Activated T-helper 17 cell treated with anti-CD3 and anti-CD28 coated beads, Interleukin-2, amount 50 U/mL, for 72 hours (primary cell): ENCODE measurements at regions not wholly inside any gene's neighbourhood (a gene's known extent, or its start where the extent isn't known, plus 50 kb on each side); places are given as distances from the start of the nearest gene placed in this dataset.

Experiments used
- ATAC-seq: fragments of 150-1000 bp; cut with Tn5 transposase; replicated peaks from 2 replicates; pipeline ENCODE4 v1.10.0; 2021; ENCODE audit warnings: mild to moderate bottlenecking, moderate library complexity
- H3K27ac Mint-ChIP-seq: one replicate; pipeline ENCODE4 v1.8.0; 2022; ENCODE audit warnings: mixed read lengths
- H3K27me3 Mint-ChIP-seq: one replicate; pipeline ENCODE4 v1.8.0; 2022; ENCODE audit warnings: mixed read lengths
- H3K36me3 Mint-ChIP-seq: one replicate; pipeline ENCODE4 v1.8.0; 2022; ENCODE audit warnings: low read depth, mild to moderate bottlenecking, mixed read lengths
- H3K4me1 Mint-ChIP-seq: one replicate; pipeline ENCODE4 v1.8.0; 2022; ENCODE audit warnings: mixed read lengths
- H3K4me3 Mint-ChIP-seq: one replicate; pipeline ENCODE4 v1.8.0; 2022; ENCODE audit warnings: mild to moderate bottlenecking, mixed read lengths
- H3K9me3 Mint-ChIP-seq: one replicate; pipeline ENCODE4 v1.8.0; 2022; ENCODE audit warnings: mixed read lengths

- Mint-ChIP-seq H3K4me1 (no peaks in the 10 kb centered on the region), H3K36me3 (no peaks in the 10 kb centered on the region), H3K27me3 (peaks cover 7% of the 10 kb centered on the region), H3K4me3 (no peak overlapping the region), H3K27ac (no peak overlapping the region), H3K9me3 (no peaks in the 10 kb centered on the region)
- ATAC-seq, result no peak
Observed at GRCh38 chr12:113684053-113684907, 212.6 kb upstream of the LHX5 start.

DNA sequence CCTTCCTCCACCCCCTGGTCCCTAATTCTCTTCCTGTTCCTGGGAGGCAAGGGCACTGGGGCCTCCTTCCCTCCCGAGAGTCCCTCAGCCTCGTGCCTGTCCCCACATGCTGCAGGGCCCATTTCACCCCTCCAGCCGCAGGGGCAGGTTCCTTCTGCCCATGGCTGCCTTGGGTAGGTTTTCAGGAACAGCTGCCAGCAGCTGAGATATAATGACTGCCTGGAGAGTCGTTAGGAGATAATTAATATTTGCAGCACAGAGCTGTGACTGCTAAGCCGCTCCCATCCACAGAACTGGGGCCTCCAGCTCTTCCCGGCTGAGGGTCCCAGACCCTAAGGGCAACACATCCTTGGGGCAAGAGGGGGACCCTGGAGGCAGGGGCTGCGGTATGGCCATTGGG, 211.9 kb upstream of the LHX5 start:
- no peak for ATAC-seq
- Mint-ChIP-seq H3K27me3 (peaks cover 11% of the 10 kb centered on the region), H3K4me3 (no peak overlapping the region)

DNA sequence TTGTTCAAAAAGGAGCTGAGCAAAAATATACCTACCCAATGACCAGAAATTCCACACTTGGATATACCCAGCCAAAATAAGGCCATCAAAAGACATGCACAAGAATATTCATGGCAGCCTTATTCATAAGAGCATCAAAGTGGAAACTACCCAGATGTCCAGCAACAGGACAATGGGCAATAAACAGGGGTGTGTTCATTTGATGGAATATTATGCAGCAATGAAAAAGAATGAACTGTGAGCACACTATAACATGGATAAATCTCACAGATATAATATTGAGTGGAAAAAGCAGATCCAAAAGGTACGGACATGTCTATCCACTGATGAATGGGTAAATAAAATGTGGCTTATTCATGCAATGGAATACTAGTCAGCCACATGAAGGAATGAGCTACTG, 209.2 kb upstream of the LHX5 start:
- no peak for ATAC-seq
- H3K27ac Mint-ChIP-seq, result no peak overlapping the region
- peaks cover 23% of the 10 kb centered on the region for H3K27me3 Mint-ChIP-seq
- no peaks in the 10 kb centered on the region for H3K9me3 Mint-ChIP-seq
- no peaks in the 10 kb centered on the region for H3K4me1 Mint-ChIP-seq
- no peaks in the 10 kb centered on the region for H3K36me3 Mint-ChIP-seq
- no peak overlapping the region for H3K4me3 Mint-ChIP-seq

More for the DNA sequence above, 211.9 kb upstream of the LHX5 start:
- Mint-ChIP-seq H3K4me1 (no peaks in the 10 kb centered on the region), H3K36me3 (no peaks in the 10 kb centered on the region), H3K9me3 (no peaks in the 10 kb centered on the region), H3K27ac (no peak overlapping the region)

DNA sequence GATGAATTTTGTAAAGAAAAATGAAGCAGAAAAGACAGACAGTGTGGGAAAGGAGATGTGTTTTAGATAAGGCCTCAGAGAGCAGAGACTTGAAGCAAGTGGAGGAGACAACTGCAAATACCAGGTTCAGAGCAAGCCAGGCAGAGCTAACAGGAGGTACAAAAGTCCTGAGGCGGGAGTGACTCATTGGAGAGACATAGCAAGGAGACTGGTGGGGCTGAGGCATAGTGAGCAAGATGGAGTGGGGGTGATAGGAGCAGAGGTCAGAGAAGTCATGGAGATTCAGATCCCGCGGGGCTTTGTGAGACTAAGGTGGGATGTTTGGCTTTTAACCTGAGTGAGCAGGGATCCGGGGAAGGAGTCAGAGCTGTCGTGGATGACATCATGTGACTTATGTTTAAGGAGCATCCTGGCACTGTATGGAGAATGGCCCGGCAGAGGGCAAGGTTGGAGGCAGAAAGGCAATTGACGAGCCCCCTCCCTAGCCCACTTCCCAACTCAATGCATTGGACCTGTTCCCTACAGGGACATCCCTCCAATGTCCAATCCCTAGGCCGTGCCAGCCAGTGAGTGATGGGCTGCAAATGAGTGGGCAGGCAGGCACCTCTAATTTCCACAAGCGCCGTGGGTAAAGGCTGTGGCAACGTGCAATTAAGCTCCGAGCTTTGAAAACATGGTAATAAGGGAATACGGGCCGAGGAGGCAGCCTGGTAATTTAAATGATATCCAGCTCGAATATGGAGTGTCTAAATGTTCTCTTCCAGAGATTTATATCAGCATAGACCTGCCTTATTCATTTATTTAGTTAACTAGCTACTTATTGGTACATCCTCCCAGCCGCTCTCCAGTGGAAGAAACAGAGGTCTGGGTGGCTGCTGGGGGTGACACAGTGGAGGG, 206.8 kb upstream of the LHX5 start:
- H3K4me1 Mint-ChIP-seq, result no peaks in the 10 kb centered on the region
- peaks cover 23% of the 10 kb centered on the region for H3K27me3 Mint-ChIP-seq
- ATAC-seq, result no peak
- no peaks in the 10 kb centered on the region for H3K9me3 Mint-ChIP-seq
- H3K4me3 Mint-ChIP-seq, result no peak overlapping the region
- no peaks in the 10 kb centered on the region for H3K36me3 Mint-ChIP-seq
- H3K27ac Mint-ChIP-seq, result no peak overlapping the region

- H3K27ac Mint-ChIP-seq, result no peak overlapping the region
- H3K36me3 Mint-ChIP-seq, result no peaks in the 10 kb centered on the region
- H3K4me3 Mint-ChIP-seq, result no peak overlapping the region
- no peaks in the 10 kb centered on the region for H3K4me1 Mint-ChIP-seq
- peaks cover 30% of the 10 kb centered on the region for H3K27me3 Mint-ChIP-seq
- no peak for ATAC-seq
- H3K9me3 Mint-ChIP-seq, result no peaks in the 10 kb centered on the region
Observed at GRCh38 chr12:113676547-113676946, 204.9 kb upstream of the LHX5 start.

- H3K27me3 Mint-ChIP-seq, result peaks cover 31% of the 10 kb centered on the region
- ATAC-seq, result no peak
- no peaks in the 10 kb centered on the region for H3K9me3 Mint-ChIP-seq
- H3K36me3 Mint-ChIP-seq, result no peaks in the 10 kb centered on the region
- no peak overlapping the region for H3K27ac Mint-ChIP-seq
- H3K4me3 Mint-ChIP-seq, result no peak overlapping the region
- H3K4me1 Mint-ChIP-seq, result no peaks in the 10 kb centered on the region
Observed at GRCh38 chr12:113676117-113676516, 204.4 kb upstream of the LHX5 start.

DNA sequence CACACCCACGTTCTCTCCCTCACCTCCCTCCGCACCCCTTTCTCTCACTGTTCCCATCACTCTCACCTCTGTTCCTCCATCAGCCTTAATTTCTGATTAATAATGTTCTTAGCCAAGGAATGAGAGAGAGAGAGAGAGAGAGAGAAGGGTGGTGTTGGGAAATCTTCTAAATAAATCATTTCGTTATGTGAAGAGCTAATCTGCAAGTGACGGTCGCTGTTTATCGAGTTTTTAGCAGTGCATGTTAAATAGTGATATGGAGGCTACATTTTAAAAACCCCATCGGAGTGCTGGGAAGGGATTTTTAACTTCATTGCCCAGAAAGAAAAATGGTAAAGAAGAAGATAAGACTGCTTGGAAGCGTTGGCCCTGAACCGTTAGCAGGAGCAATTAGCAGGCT, 203.3 kb upstream of the LHX5 start:
- no peaks in the 10 kb centered on the region for H3K36me3 Mint-ChIP-seq
- no peaks in the 10 kb centered on the region for H3K9me3 Mint-ChIP-seq
- H3K27me3 Mint-ChIP-seq, result peaks cover 33% of the 10 kb centered on the region
- no peaks in the 10 kb centered on the region for H3K4me1 Mint-ChIP-seq
- no peak overlapping the region for H3K27ac Mint-ChIP-seq
- no peak overlapping the region for H3K4me3 Mint-ChIP-seq
- no peak for ATAC-seq

GRCh38 chr12:113674302-113674701, 202.6 kb upstream of the LHX5 start:
- Mint-ChIP-seq H3K9me3 (no peaks in the 10 kb centered on the region), H3K4me3 (no peak overlapping the region), H3K36me3 (no peaks in the 10 kb centered on the region), H3K4me1 (no peaks in the 10 kb centered on the region), H3K27me3 (peaks cover 38% of the 10 kb centered on the region), H3K27ac (no peak overlapping the region)
- no peak for ATAC-seq

GRCh38 chr12:113673458-113674238, 202.0 kb upstream of the LHX5 start:
- peaks cover 35% of the 10 kb centered on the region for H3K27me3 Mint-ChIP-seq
- H3K4me1 Mint-ChIP-seq, result no peaks in the 10 kb centered on the region
- no peak overlapping the region for H3K27ac Mint-ChIP-seq
- H3K9me3 Mint-ChIP-seq, result no peaks in the 10 kb centered on the region
- ATAC-seq, result no peak
- no peak overlapping the region for H3K4me3 Mint-ChIP-seq
- H3K36me3 Mint-ChIP-seq, result no peaks in the 10 kb centered on the region

DNA sequence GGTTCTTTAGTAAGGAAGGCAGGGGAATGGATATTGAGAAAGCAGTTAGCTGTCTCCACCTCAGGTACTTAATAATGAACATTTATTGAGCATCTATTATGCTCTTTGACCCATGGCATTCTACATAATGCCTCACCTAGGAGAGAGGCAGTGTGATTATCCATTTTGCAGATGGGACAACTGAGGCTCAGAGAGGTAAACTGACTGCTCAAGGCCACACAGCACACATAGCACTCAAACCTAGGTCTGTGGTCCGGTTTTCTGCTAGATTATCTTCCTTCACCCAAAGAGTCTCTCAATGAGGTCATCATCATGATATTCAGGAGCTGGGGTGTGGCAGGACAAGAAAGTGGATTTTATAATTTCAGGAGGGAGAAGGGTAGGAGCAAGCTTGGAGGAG, 199.1 kb upstream of the LHX5 start:
- H3K36me3 Mint-ChIP-seq, result no peaks in the 10 kb centered on the region
- H3K4me3 Mint-ChIP-seq, result no peak overlapping the region
- no peak overlapping the region for H3K27ac Mint-ChIP-seq
- ATAC-seq, result no peak
- no peaks in the 10 kb centered on the region for H3K9me3 Mint-ChIP-seq
- peaks cover 29% of the 10 kb centered on the region for H3K27me3 Mint-ChIP-seq
- no peaks in the 10 kb centered on the region for H3K4me1 Mint-ChIP-seq

DNA sequence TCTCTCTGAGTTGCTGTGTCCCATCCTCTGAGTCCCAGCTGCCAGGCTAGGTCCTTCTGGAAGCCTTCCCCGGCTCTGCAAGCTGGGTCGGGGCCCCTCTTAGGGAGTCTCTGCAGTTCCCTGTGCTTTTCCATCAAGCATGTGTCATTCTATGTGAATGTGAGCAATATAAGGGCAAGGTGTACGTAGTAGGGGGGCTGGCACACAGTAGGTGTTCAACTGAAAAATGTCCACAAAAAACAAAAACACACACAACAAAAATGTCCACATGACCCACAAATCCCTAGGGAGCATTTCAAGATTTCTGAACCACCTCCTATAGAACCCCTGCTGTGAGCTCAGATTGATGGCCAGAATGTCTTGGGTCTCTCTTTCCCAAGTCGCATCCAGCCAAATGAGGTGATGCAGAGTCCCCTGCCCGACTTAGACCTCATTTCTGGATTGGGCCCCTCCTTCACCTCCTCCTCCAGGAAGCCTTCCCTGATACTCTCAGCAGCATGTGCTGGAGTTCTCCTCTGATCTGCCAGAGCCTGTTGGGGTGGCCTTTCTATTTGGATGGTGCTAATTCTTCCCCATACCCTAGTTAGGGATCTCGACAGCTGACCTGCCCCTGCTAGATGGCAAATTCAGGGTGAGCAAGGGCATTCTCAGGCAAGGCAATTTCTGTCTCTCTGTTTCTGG, 196.1 kb upstream of the LHX5 start:
- Mint-ChIP-seq H3K4me3 (no peak overlapping the region), H3K4me1 (no peaks in the 10 kb centered on the region), H3K9me3 (no peaks in the 10 kb centered on the region), H3K27me3 (peaks cover 29% of the 10 kb centered on the region), H3K36me3 (no peaks in the 10 kb centered on the region), H3K27ac (no peak overlapping the region)
- ATAC-seq, result no peak

GRCh38 chr12:113667095-113667494, 195.4 kb upstream of the LHX5 start:
- Mint-ChIP-seq H3K27ac (no peak overlapping the region), H3K27me3 (peaks cover 29% of the 10 kb centered on the region), H3K4me1 (no peaks in the 10 kb centered on the region), H3K9me3 (no peaks in the 10 kb centered on the region), H3K4me3 (no peak overlapping the region), H3K36me3 (no peaks in the 10 kb centered on the region)
- no peak for ATAC-seq

- H3K36me3 Mint-ChIP-seq, result no peaks in the 10 kb centered on the region
- H3K27ac Mint-ChIP-seq, result no peak overlapping the region
- ATAC-seq, result no peak
- no peak overlapping the region for H3K4me3 Mint-ChIP-seq
- H3K27me3 Mint-ChIP-seq, result peaks cover 24% of the 10 kb centered on the region
- no peaks in the 10 kb centered on the region for H3K4me1 Mint-ChIP-seq
- no peaks in the 10 kb centered on the region for H3K9me3 Mint-ChIP-seq
Observed at GRCh38 chr12:113666223-113666622, 194.6 kb upstream of the LHX5 start.

GRCh38 chr12:113665457-113665856, 193.8 kb upstream of the LHX5 start:
- H3K36me3 Mint-ChIP-seq, result no peaks in the 10 kb centered on the region

More at GRCh38 chr12:113665457-113665856, 193.8 kb upstream of the LHX5 start:
- no peak overlapping the region for H3K4me3 Mint-ChIP-seq
- H3K9me3 Mint-ChIP-seq, result no peaks in the 10 kb centered on the region
- no peaks in the 10 kb centered on the region for H3K4me1 Mint-ChIP-seq
- H3K27ac Mint-ChIP-seq, result no peak overlapping the region
- H3K27me3 Mint-ChIP-seq, result peaks cover 24% of the 10 kb centered on the region
- ATAC-seq, result no peak
